Nephron progenitor cell (in vitro differentiated cells): ENCODE measurements at regions not wholly inside any gene's neighbourhood (a gene's known extent, or its start where the extent isn't known, plus 50 kb on each side); places are given as distances from the start of the nearest gene placed in this dataset.

Source experiments
- DNase-seq: peaks from one replicate; pipeline ENCODE4 v3.0.0; 2021
- H3K27ac Mint-ChIP-seq: 2 replicates; pipeline ENCODE4 v1.8.0; 2021; ENCODE audit warnings: mild to moderate bottlenecking, moderate library complexity, mixed read lengths
- H3K27me3 Mint-ChIP-seq: 2 replicates; pipeline ENCODE4 v1.8.0; 2021; ENCODE audit warnings: mild to moderate bottlenecking, low read depth, mixed read lengths; ENCODE audit not compliant: poor library complexity
- H3K36me3 Mint-ChIP-seq: 2 replicates; pipeline ENCODE4 v1.8.0; 2021; ENCODE audit warnings: low read depth, mixed read lengths
- H3K4me1 Mint-ChIP-seq: 2 replicates; pipeline ENCODE4 v1.8.0; 2021; ENCODE audit warnings: mixed read lengths
- H3K4me3 Mint-ChIP-seq: 2 replicates; pipeline ENCODE4 v1.8.0; 2021; ENCODE audit warnings: mild to moderate bottlenecking, moderate library complexity, mixed read lengths
- H3K9me3 Mint-ChIP-seq: 2 replicates; pipeline ENCODE4 v1.8.0; 2021; ENCODE audit warnings: mild to moderate bottlenecking, moderate library complexity, mixed read lengths
- TF ChIP-seq, protein P1 (sequence below): fragments of 200-600 bp; sonication (generic); IDR thresholded peaks from 2 replicates; pipeline ENCODE4 v1.5.0; 2021; ENCODE audit warnings: antibody characterized with exemption

GRCh38 chr7:79880312-79880711 lies 254.3 kb upstream of the GNAI1 start:
- no peaks in the 10 kb centered on the region for H3K9me3 Mint-ChIP-seq
- H3K4me3 Mint-ChIP-seq = peak overlapping the region; percentile 15
- peak overlapping the region; percentile 72 for H3K27ac Mint-ChIP-seq
- peaks cover 45% of the 10 kb centered on the region for H3K4me1 Mint-ChIP-seq
- no peak for DNase-seq
- no peaks in the 10 kb centered on the region for H3K27me3 Mint-ChIP-seq
- H3K36me3 Mint-ChIP-seq = no peaks in the 10 kb centered on the region
- TF ChIP-seq, protein P1, sequence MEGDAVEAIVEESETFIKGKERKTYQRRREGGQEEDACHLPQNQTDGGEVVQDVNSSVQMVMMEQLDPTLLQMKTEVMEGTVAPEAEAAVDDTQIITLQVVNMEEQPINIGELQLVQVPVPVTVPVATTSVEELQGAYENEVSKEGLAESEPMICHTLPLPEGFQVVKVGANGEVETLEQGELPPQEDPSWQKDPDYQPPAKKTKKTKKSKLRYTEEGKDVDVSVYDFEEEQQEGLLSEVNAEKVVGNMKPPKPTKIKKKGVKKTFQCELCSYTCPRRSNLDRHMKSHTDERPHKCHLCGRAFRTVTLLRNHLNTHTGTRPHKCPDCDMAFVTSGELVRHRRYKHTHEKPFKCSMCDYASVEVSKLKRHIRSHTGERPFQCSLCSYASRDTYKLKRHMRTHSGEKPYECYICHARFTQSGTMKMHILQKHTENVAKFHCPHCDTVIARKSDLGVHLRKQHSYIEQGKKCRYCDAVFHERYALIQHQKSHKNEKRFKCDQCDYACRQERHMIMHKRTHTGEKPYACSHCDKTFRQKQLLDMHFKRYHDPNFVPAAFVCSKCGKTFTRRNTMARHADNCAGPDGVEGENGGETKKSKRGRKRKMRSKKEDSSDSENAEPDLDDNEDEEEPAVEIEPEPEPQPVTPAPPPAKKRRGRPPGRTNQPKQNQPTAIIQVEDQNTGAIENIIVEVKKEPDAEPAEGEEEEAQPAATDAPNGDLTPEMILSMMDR = no peak

DNA sequence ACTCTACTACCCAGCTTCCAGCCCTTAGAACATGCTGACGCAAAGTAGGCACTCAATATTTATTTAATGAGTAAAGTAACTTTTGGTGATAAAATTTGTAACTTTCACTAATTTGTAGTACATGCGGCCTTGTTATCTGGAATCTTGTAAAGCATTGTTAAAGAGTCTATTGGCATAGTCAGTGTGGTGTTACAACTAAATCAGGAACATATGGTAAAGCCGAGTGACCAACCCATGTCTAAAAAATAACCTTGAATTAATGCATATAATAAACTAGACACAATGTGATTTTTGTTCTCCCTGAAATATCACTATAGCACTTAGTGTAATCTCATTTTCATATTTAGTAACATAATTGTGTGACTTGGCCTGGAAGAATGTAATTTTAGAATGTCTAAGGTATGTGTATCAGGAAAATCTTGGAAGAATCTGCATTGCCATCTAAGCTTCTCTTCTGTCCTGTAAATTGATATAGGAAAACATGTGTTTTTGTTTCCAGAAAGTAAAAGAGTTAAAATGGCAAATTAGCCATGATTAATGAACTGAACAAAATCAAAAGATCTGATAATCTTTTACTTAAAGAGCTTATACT lies 256.7 kb upstream of the GNAI1 start:
- Mint-ChIP-seq H3K27ac (no peak overlapping the region), H3K4me3 (no peak overlapping the region), H3K36me3 (no peaks in the 10 kb centered on the region), H3K27me3 (no peaks in the 10 kb centered on the region), H3K9me3 (no peaks in the 10 kb centered on the region), H3K4me1 (peaks cover 45% of the 10 kb centered on the region)
- DNase-seq = no peak
- TF ChIP-seq, protein P1 = no peak

- Mint-ChIP-seq H3K27ac (no peak overlapping the region), H3K4me3 (no peak overlapping the region), H3K4me1 (peaks cover 35% of the 10 kb centered on the region), H3K9me3 (no peaks in the 10 kb centered on the region), H3K36me3 (no peaks in the 10 kb centered on the region), H3K27me3 (no peaks in the 10 kb centered on the region)
- DNase-seq = no peak
- TF ChIP-seq, protein P1 = no peak
Measured at GRCh38 chr7:79876848-79877252, 257.8 kb upstream of the GNAI1 start.

GRCh38 chr7:79874797-79875196 lies 259.8 kb upstream of the GNAI1 start:
- Mint-ChIP-seq H3K4me1 (peaks cover 18% of the 10 kb centered on the region), H3K27me3 (no peaks in the 10 kb centered on the region), H3K4me3 (no peak overlapping the region), H3K27ac (no peak overlapping the region), H3K9me3 (no peaks in the 10 kb centered on the region), H3K36me3 (no peaks in the 10 kb centered on the region)
- no peak for DNase-seq
- TF ChIP-seq, protein P1 = no peak

GRCh38 chr7:79872176-79872575 lies 262.5 kb upstream of the GNAI1 start:
- no peaks in the 10 kb centered on the region for H3K36me3 Mint-ChIP-seq
- peaks cover 4% of the 10 kb centered on the region for H3K4me1 Mint-ChIP-seq
- no peaks in the 10 kb centered on the region for H3K9me3 Mint-ChIP-seq
- TF ChIP-seq, protein P1 = no peak
- no peak for DNase-seq
- H3K27me3 Mint-ChIP-seq = no peaks in the 10 kb centered on the region
- H3K4me3 Mint-ChIP-seq = no peak overlapping the region
- H3K27ac Mint-ChIP-seq = no peak overlapping the region

DNA sequence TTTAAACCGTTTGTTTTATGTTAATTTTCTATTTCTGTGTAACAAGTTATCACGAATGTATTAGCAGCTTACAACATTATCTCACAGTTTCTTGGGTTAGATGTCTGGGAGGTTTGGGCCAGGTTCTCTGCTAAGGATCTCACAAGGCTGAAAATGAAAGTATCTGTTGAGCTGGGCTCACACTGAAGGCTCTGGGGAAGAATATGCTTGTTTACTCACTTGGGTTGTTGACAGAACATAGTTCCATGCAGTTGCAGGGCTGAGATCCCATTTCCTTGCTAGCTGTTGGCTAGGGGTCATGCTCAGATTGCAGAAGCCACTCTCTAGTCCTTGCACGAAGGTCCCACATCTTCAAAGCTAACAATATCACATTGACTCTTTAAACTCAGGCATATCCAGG lies 266.6 kb upstream of the GNAI1 start:
- TF ChIP-seq, protein P1 = no peak
- no peak for DNase-seq
- H3K36me3 Mint-ChIP-seq = no peaks in the 10 kb centered on the region
- no peaks in the 10 kb centered on the region for H3K27me3 Mint-ChIP-seq
- H3K9me3 Mint-ChIP-seq = no peaks in the 10 kb centered on the region
- no peak overlapping the region for H3K4me3 Mint-ChIP-seq
- H3K27ac Mint-ChIP-seq = no peak overlapping the region
- H3K4me1 Mint-ChIP-seq = peaks cover 4% of the 10 kb centered on the region
